ENCODE measurements at regions not wholly inside any gene's neighbourhood (a gene's known extent, or its start where the extent isn't known, plus 50 kb on each side); places are given as distances from the start of the nearest gene placed in this dataset.
A peak's percentile ranks its signal among the peaks of the same experiment; 100 is the strongest.

- Mint-ChIP-seq H3K4me3 (no peak overlapping the region), H3K4me1 (peaks cover 0 to 4% (median 2%) of the 10 kb centered on the region in 3 donors), H3K36me3 (no peaks in the 10 kb centered on the region), H3K9me3 (peaks cover 0 to 8% (median 2%) of the 10 kb centered on the region in 3 donors), H3K27ac (no peak overlapping the region), H3K27me3 (peaks cover 0 to 8% of the 10 kb centered on the region in 2 donors)
- H3K9me3 ChIP-seq = no peaks in the 10 kb centered on the region
- POLR2A ChIA-PET = no interaction called here
- no peak overlapping the region for H3K4me3 ChIP-seq (ENCODE audit: control insufficient read depth in 1 of 2, extremely low read depth in 1 of 2, low read length in 1 of 2)
- DNase-seq = no peak
- CTCF ChIA-PET = no interaction called here
- no CpG with 5 or more reads among the region's 2 CpGs for WGBS (ENCODE audit: insufficient coverage)
- peaks cover 0 to 6% of the 10 kb centered on the region in 2 experiments for H3K27me3 ChIP-seq (replicated peaks in 1 of 2; ENCODE audit: control insufficient read depth in 2 of 2, extremely low read depth in 1 of 2, insufficient read depth in 2 of 2, low read length in 1 of 2)
- H3K27ac ChIP-seq (ENCODE audit: low read length) = no peak overlapping the region
- peaks cover 0 to 7% of the 10 kb centered on the region in 2 experiments for H3K4me1 ChIP-seq (ENCODE audit: control insufficient read depth in 1 of 2, extremely low read depth in 1 of 2, insufficient read depth in 2 of 2, low read length in 2 of 2)
- no peaks in the 10 kb centered on the region for H3K36me3 ChIP-seq (ENCODE audit: control insufficient read depth in 2 of 2, extremely low read depth in 1 of 2, insufficient read depth in 1 of 2, low read length in 1 of 2)
- no peak for ATAC-seq (replicated peaks in 1 of 4)
Measured at GRCh38 chr20:4095639-4096038, 53.0 kb upstream of the SMOX start.

GRCh38 chr20:4091490-4092479, 56.8 kb upstream of the SMOX start:
- no peak overlapping the region for H3K27ac Mint-ChIP-seq
- Histone ChIP-seq H3K4me3 (ENCODE audit: control insufficient read depth in 1 of 2, extremely low read depth in 1 of 2, low read length in 1 of 2) (no peak overlapping the region), H3K4me1 (ENCODE audit: control insufficient read depth in 1 of 2, extremely low read depth in 1 of 2, insufficient read depth in 2 of 2, low read length in 2 of 2) (peaks cover 0 to 7% of the 10 kb centered on the region in 2 experiments), H3K27me3 (replicated peaks in 1 of 2; ENCODE audit: control insufficient read depth in 2 of 2, extremely low read depth in 1 of 2, insufficient read depth in 2 of 2, low read length in 1 of 2) (peaks cover 0 to 3% of the 10 kb centered on the region in 2 experiments), H3K9me3 (no peaks in the 10 kb centered on the region), H3K36me3 (ENCODE audit: control insufficient read depth in 2 of 2, extremely low read depth in 1 of 2, insufficient read depth in 1 of 2, low read length in 1 of 2) (no peaks in the 10 kb centered on the region), H3K27ac (ENCODE audit: low read length) (no peak overlapping the region)
- 72% methylated on average over 17 of the region's 24 CpGs for WGBS (ENCODE audit: insufficient coverage)
- ChIA-PET CTCF (interaction anchor here (0.6 to 0.7 kb wide), 4 partner anchors 25 to 226 kb away, joined by 6 to 9 read pairs (median 7); no protein-coding TSS in a partner anchor), POLR2A (no interaction called here)
- H3K9me3 Mint-ChIP-seq = peaks cover 0 to 8% (median 2%) of the 10 kb centered on the region in 3 donors
- H3K36me3 Mint-ChIP-seq = no peaks in the 10 kb centered on the region
- peaks cover 0 to 4% (median 2%) of the 10 kb centered on the region in 3 donors for H3K4me1 Mint-ChIP-seq
- H3K4me3 Mint-ChIP-seq = no peak overlapping the region
- peak; percentile 40 to 60 (median 48) for ATAC-seq (replicated peaks in 1 of 4)
- H3K27me3 Mint-ChIP-seq = peaks cover 0 to 8% of the 10 kb centered on the region in 2 donors
- DNase-seq = peak in 19 of 35 experiments; percentile 8 to 57 (median 20)

- CTCF ChIA-PET = interaction anchor here in 1 of 2 donors (0.6 kb wide), 1 partner anchor 1493 kb away, joined by 3 read pairs; no protein-coding TSS in a partner anchor
- no peak for ATAC-seq (replicated peaks in 1 of 4)
- Histone ChIP-seq H3K27me3 (replicated peaks in 1 of 2; ENCODE audit: control insufficient read depth in 2 of 2, extremely low read depth in 1 of 2, insufficient read depth in 2 of 2, low read length in 1 of 2) (no peaks in the 10 kb centered on the region), H3K27ac (ENCODE audit: low read length) (no peak overlapping the region), H3K4me1 (ENCODE audit: control insufficient read depth in 1 of 2, extremely low read depth in 1 of 2, insufficient read depth in 2 of 2, low read length in 2 of 2) (peaks cover 0 to 7% of the 10 kb centered on the region in 2 experiments), H3K9me3 (no peaks in the 10 kb centered on the region), H3K4me3 (ENCODE audit: control insufficient read depth in 1 of 2, extremely low read depth in 1 of 2, low read length in 1 of 2) (no peak overlapping the region), H3K36me3 (ENCODE audit: control insufficient read depth in 2 of 2, extremely low read depth in 1 of 2, insufficient read depth in 1 of 2, low read length in 1 of 2) (no peaks in the 10 kb centered on the region)
- no peak for DNase-seq
- Mint-ChIP-seq H3K4me3 (no peak overlapping the region), H3K4me1 (peaks cover 0 to 4% (median 2%) of the 10 kb centered on the region in 3 donors), H3K27me3 (peaks cover 0 to 8% of the 10 kb centered on the region in 2 donors), H3K9me3 (peaks cover 0 to 8% (median 2%) of the 10 kb centered on the region in 3 donors), H3K27ac (no peak overlapping the region), H3K36me3 (no peaks in the 10 kb centered on the region)
- 63% methylated on average over 6 of the region's 6 CpGs for WGBS (ENCODE audit: insufficient coverage)
- POLR2A ChIA-PET = no interaction called here
Measured at GRCh38 chr20:4090756-4091489, 57.7 kb upstream of the SMOX start.

GRCh38 chr20:4089756-4090487, 58.7 kb upstream of the SMOX start:
- Histone ChIP-seq H3K9me3 (no peaks in the 10 kb centered on the region), H3K4me3 (ENCODE audit: control insufficient read depth in 1 of 2, extremely low read depth in 1 of 2, low read length in 1 of 2) (no peak overlapping the region), H3K4me1 (ENCODE audit: control insufficient read depth in 1 of 2, extremely low read depth in 1 of 2, insufficient read depth in 2 of 2, low read length in 2 of 2) (peaks cover 2 to 15% of the 10 kb centered on the region in 2 experiments), H3K27ac (ENCODE audit: low read length) (no peak overlapping the region), H3K36me3 (ENCODE audit: control insufficient read depth in 2 of 2, extremely low read depth in 1 of 2, insufficient read depth in 1 of 2, low read length in 1 of 2) (no peaks in the 10 kb centered on the region), H3K27me3 (replicated peaks in 1 of 2; ENCODE audit: control insufficient read depth in 2 of 2, extremely low read depth in 1 of 2, insufficient read depth in 2 of 2, low read length in 1 of 2) (peaks cover 0 to 4% of the 10 kb centered on the region in 2 experiments)
- no peaks in the 10 kb centered on the region for H3K36me3 Mint-ChIP-seq
- ChIA-PET POLR2A (no interaction called here), CTCF (no interaction called here)
- 85% methylated on average over 10 of the region's 11 CpGs for WGBS (ENCODE audit: insufficient coverage)
- ATAC-seq (replicated peaks in 1 of 4) (no peak), DNase-seq (peak in 1 of 35 experiments; percentile 4)
- H3K4me1 Mint-ChIP-seq = peaks cover 5 to 12% (median 10%) of the 10 kb centered on the region in 3 donors
- H3K27me3 Mint-ChIP-seq = peaks cover 0 to 8% of the 10 kb centered on the region in 2 donors
- no peak overlapping the region for H3K4me3 Mint-ChIP-seq
- H3K9me3 Mint-ChIP-seq = no peaks in the 10 kb centered on the region
- H3K27ac Mint-ChIP-seq = no peak overlapping the region

- Histone ChIP-seq H3K4me1 (ENCODE audit: control insufficient read depth in 1 of 2, extremely low read depth in 1 of 2, insufficient read depth in 2 of 2, low read length in 2 of 2) (peaks cover 2 to 25% of the 10 kb centered on the region in 2 experiments), H3K27ac (ENCODE audit: low read length) (no peak overlapping the region), H3K9me3 (no peaks in the 10 kb centered on the region), H3K4me3 (ENCODE audit: control insufficient read depth in 1 of 2, extremely low read depth in 1 of 2, low read length in 1 of 2) (no peak overlapping the region), H3K36me3 (ENCODE audit: control insufficient read depth in 2 of 2, extremely low read depth in 1 of 2, insufficient read depth in 1 of 2, low read length in 1 of 2) (no peaks in the 10 kb centered on the region), H3K27me3 (replicated peaks in 1 of 2; ENCODE audit: control insufficient read depth in 2 of 2, extremely low read depth in 1 of 2, insufficient read depth in 2 of 2, low read length in 1 of 2) (peaks cover 0 to 4% of the 10 kb centered on the region in 2 experiments)
- H3K36me3 Mint-ChIP-seq = no peaks in the 10 kb centered on the region
- no peaks in the 10 kb centered on the region for H3K27me3 Mint-ChIP-seq
- no peak overlapping the region for H3K27ac Mint-ChIP-seq
- 91% methylated on average over 4 of the region's 4 CpGs for WGBS (ENCODE audit: insufficient coverage)
- DNase-seq = no peak
- H3K4me3 Mint-ChIP-seq = no peak overlapping the region
- no peak for ATAC-seq (replicated peaks in 1 of 4)
- peaks cover 14 to 23% (median 22%) of the 10 kb centered on the region in 3 donors for H3K4me1 Mint-ChIP-seq
- H3K9me3 Mint-ChIP-seq = no peaks in the 10 kb centered on the region
- ChIA-PET CTCF (interaction anchor here in 1 of 2 donors (0.6 kb wide), 1 partner anchor 1521 kb away, joined by 3 read pairs; no protein-coding TSS in a partner anchor), POLR2A (no interaction called here)
Measured at GRCh38 chr20:4088766-4089165, 59.9 kb upstream of the SMOX start.
